LNCAP (cell line): ENCODE measurements at regions not wholly inside any gene's neighbourhood (a gene's known extent, or its start where the extent isn't known, plus 50 kb on each side); places are given as distances from the start of the nearest gene placed in this dataset.

Experiments used
- TF ChIP-seq, protein P1 (sequence below): fragments of 450-650 bp; IDR thresholded peaks from 2 replicates; pipeline ENCODE4 v1.5.1; 2017; ENCODE audit warnings: mild to moderate bottlenecking

DNA sequence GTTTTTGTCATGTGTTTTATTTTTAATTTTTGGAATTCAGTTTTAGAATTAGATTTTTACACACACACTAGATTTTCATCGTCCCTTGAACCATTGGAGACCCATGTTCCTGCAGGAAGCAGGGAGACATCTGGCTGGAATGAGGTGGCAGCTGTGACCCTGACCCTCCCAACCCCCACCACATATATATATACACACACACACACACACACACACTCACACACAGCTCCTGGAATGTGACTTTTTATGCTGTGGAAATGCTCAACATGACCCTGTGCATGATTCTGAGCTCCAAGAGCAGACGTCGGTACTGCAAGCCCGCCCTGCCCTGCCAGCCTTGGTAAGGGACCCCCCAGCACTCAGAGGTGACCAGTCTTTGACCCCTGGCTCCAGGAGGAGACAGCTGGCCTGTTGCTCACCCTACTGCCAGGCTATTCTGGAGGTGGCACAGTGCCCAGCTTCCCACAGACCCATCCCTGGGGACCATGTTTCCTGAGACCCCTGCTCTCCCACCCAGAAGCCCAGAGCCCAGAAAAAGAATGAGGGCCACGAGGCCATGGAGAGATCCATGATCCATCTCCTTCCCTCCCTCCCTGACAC is 103.2 kb upstream of the VSTM2B start:
- TF ChIP-seq, protein P1, sequence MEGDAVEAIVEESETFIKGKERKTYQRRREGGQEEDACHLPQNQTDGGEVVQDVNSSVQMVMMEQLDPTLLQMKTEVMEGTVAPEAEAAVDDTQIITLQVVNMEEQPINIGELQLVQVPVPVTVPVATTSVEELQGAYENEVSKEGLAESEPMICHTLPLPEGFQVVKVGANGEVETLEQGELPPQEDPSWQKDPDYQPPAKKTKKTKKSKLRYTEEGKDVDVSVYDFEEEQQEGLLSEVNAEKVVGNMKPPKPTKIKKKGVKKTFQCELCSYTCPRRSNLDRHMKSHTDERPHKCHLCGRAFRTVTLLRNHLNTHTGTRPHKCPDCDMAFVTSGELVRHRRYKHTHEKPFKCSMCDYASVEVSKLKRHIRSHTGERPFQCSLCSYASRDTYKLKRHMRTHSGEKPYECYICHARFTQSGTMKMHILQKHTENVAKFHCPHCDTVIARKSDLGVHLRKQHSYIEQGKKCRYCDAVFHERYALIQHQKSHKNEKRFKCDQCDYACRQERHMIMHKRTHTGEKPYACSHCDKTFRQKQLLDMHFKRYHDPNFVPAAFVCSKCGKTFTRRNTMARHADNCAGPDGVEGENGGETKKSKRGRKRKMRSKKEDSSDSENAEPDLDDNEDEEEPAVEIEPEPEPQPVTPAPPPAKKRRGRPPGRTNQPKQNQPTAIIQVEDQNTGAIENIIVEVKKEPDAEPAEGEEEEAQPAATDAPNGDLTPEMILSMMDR, result no peak

DNA sequence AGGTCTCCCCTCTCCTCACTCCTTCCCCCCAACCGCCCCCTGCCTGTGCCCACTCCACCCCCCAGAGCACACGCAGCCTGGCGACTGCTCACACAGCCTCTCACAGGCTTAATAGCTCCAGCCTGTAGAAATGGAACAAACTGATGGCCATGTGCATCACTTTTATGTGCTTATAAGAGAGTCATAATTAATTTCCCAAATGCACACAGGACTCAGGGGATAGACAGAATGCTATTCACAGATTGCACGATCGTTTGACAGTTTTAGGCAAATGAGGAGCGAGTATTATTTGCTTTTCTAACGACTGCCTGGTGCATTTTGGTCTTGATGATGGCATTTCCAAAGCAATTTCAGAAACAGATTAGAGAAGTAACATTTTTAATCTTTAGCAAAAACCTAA is 97.7 kb upstream of the VSTM2B start:
- TF ChIP-seq, protein P1, result no peak

DNA sequence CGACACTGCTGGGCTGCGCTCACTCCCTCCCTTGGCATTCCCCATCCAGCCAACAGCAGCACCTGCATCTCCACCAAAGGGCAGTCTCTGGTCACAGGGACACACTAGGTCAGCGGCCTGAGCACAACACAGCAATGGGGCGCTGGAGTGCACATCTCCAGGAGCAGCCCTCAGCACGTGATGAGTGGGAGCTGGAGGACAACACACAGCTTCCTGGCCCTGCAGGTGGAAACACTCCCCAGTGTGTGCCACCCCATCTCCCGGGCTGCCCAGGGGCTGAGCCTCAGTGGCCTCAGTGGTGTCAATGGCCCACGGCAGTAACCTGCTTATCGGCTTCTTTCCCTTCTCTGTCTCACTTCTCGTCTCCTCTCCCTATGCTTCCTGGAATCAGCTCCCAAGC is 96.8 kb upstream of the VSTM2B start:
- TF ChIP-seq, protein P1, result no peak

DNA sequence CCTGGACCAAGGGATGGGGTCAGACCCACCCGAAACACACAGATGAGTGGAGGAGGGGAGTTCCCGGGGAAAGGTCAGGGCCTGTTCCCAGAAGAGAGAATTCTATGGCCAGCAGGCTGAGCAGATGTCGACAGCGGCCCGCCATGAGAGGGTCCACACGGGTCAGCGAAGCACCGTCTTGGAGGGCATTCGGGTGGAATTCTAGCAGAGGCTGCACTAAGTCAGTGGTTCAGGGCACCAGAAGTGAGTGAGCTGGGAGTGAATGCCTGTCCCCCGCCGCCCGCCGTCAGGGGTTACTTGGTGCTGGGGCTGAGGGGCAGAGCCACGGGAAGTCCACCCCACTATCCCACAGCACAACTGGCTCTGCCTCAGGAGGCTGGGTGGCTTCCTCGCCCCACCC is 96.2 kb upstream of the VSTM2B start:
- TF ChIP-seq, protein P1, result no peak

DNA sequence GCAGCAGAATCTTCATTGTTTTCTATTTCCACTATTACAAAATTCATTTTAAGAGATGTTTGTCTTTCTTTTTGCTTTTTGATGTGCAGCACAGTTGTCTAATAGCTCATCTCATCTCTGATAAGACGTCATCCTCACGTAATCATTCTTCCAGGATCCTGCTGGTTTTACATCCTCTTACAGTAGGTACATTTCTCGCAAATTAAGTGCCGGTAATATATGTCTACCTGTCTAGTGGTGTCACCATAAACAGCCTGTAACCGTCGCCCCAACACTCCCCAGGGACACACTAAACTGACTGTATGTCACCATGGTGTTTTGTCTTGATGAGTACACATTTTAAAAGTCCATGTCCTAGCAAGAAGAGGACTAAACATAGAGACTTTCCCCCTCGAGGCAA is 94.5 kb upstream of the VSTM2B start:
- TF ChIP-seq, protein P1, result no peak

DNA sequence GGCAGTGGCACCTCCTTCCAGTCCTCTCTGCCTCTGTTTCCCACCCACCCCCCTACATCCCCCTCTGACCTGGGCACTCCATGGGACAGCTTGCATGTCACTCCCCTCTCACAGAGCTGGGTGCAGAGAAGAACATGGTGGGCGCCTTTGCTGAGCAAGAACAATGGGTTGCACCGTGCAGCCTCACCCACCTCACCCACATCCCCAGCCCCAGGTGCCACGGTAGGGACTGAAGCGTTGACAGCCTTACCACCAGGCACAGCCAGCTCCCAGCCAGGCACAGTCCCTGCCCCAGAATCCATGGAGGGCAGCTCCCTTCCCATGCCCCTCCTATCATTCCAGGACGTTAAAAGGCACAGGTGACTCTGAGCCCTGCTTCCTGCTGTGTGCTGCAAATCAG is 93.1 kb upstream of the VSTM2B start:
- TF ChIP-seq, protein P1, result no peak

DNA sequence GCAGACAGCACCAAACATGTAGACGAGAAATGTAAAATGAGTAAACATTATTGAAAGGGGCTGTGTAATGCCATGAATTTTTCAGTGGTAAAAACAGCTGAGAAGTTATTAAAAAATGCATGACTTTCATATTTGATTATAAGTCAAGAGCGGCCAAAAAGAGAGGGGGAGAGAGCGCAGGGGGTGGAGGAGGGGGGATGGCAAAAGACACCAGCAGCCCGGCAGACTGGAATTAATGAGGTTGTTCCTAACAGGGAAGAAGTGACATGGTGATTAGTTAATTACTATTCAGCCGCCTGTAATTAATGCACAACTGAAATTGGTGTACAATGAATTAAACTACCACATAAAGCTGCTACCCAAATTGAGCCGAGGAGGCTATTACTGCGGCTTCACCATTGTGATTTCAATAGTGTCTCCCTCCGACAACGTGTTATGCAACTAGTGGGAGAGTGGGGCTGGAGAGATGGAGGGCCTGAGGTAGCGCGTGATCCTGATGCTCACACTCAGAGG is 89.1 kb upstream of the VSTM2B start:
- TF ChIP-seq, protein P1, result no peak

DNA sequence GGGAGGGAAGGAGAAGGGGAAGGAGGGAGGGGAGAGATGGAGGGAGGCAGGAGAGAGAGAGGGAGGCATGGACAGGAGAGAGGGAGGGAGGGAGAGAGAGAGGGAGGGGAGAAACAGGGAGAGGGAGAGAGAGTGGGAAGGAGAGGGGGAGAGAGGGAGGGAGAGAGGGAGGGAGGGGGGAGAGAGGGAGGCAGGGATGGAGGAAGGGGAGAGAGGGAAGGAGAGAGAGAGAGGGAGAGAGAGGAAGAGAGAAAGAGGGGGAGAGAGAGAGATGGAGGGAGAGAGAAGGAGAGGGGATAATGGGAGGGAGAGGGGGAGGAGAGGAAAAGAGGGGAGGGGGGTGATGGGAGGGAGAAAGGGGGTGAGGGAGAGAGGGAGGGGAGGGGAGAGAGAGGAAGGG is 86.8 kb upstream of the VSTM2B start:
- TF ChIP-seq, protein P1, result no peak
